ENCODE measurements at regions not wholly inside any gene's neighbourhood (a gene's known extent, or its start where the extent isn't known, plus 50 kb on each side); places are given as distances from the start of the nearest gene placed in this dataset.
A peak's percentile ranks its signal among the peaks of the same experiment; 100 is the strongest.
"Not testable (repeated sequence)": the region's sequence is repeated elsewhere in the genome, so short reads cannot be mapped to it uniquely, and the experiment has no call there.

- peak; percentile 76 for FAIRE-seq
These were observed 673.6 kb downstream of the IPMK start for GRCh38 chr10:57593983-57594573.

DNA sequence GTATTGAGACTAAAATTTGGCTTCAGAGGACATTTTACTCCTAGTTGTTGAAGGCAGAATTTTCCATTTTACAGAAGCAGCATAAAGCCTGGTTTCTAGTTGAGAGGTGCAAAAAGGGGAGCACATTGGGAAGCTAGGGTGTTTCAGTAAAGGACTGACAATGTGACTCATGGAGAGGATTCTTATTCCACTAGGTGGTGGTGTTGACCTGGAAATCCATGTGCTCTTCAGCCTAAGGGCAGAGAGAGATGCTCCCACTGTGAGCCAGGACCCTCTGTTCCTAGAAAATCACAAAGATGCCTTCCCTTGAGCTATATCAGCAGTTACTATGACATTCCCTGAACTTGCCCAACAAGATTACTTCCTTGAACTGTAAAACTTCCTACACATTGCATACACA is 687.8 kb downstream of the IPMK start:
- no peak for DNase-seq (ENCODE audit: low spot score)
- FAIRE-seq: no peak

More at GRCh38 chr10:57593983-57594573, 673.6 kb downstream of the IPMK start:
- no peak for DNase-seq (ENCODE audit: low spot score)

DNA sequence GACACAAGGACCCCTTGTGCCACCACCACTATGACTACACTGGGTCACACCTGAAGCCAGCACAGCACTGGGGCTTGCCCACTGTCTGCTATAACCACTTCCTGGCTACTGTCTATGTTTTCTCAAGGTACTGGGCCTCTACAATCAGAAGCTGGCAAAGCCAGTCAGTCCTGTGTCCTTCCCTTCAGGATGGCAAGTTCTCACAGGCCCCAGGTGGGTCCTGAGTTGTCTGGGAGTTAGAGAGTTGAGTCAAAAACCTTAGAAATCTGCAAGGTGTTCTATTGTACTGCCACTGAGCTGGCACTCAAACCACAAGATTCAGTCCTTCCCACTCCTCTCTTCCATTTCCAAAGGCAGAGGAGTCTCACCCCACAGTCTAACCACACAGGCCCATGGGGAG is 705.5 kb downstream of the IPMK start:
- DNase-seq (ENCODE audit: low spot score): no peak
- FAIRE-seq: no peak

DNA sequence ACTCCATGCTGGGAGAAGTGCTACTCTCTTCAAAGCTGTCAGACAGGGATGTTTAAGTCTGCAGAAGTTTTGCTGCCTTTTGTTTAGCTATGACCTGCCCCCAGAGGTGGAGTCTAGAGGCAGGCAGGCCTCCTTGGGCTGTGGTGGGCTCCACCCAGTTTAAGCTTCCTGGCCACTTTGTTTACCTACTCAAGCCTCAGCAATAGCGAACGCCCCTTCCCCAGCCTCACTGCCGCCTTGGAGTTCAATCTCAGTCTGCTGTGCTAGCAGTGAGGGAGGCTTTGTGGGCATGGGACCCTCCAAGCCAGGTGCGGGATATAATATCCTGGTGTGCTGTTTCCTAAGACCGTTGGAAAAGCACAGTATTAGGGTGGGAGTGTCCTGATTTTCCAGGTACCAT is 715.9 kb downstream of the IPMK start:
- not testable (repeated sequence) for FAIRE-seq; DNase-seq (ENCODE audit: low spot score)

DNA sequence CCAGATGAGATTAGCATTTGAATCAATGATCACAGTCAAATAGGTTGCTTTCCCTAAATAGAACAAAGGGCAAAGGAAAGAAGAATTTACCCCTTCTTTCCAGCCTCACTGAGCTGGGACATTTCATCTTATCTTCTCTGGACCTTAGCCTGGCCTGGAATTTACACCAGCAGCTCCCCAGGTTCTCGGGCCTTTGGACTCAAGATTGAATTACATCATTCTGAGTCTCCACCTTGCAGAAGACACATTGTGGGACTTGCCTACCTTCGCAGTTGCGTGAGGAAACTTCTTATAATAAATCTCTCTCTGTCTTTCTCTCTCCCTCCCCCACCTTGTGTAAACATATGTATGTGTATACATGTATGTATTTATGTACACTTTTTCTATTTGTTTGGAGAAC is 732.4 kb downstream of the IPMK start:
- FAIRE-seq: no peak
- DNase-seq (ENCODE audit: low spot score): no peak

DNA sequence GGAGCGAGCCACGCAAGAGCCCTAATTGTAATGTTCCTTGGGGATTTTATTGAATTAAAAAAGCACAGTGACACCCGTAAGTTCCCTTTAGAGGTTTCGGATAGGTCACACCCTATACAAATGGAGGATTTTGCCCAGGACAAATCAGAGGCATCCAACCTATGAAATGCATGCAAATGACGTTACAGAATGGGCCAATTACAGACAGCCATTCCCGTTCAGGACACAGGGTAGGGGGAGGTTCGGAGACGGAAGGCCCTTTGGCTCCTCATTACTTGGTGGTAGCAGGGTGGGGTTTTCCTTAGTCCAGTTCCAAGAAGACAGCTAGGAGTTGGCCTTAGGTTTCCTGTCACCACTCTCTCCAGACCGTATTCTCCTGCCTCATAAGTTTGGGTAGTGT is 754.1 kb downstream of the IPMK start:
- FAIRE-seq (no peak), DNase-seq (ENCODE audit: low spot score) (no peak)

DNA sequence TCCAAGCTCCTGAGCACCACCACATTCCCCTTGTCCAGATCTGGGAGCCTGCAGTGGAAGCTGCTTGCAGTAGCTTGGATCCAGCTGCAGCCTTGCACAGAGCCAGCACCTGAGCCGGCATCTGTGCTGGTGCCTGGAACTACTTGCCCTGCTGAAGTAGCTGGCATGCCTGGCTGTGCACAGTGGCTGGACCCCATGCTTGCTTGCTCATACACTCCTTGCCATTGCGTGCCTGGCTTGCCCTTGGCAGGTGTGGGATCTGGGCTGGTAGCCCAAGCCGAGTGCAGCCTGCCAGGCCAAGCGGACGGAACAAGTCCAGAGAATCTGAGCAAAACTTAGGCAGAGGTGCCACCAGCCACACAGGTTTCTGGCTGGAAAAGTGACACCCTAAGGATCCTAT is 759.9 kb downstream of the IPMK start:
- FAIRE-seq (no peak), DNase-seq (ENCODE audit: low spot score) (no peak)

- FAIRE-seq (no peak), DNase-seq (ENCODE audit: low spot score) (no peak)
These were observed 761.1 kb downstream of the IPMK start for GRCh38 chr10:57506414-57507094.

DNA sequence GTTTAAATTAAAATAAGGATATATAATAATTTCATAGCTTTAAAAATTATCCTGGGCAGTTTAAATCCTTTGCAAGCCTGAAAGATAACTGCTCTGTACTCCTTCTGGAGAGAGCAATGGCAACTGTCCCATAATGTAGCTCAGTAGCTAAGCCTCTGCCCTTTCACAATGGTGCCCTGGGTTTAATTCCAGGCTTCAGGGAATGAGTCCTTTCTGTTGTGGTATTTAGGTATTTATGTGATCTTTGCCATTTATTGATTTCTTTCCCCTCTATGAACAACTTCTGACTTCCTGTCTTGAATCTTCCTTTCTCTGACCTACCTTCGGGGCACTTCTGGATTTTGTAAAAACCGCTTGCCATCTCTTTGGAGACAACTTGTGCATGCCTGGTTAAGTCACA is 773.2 kb downstream of the IPMK start:
- FAIRE-seq: no peak
- DNase-seq (ENCODE audit: low spot score): no peak

DNA sequence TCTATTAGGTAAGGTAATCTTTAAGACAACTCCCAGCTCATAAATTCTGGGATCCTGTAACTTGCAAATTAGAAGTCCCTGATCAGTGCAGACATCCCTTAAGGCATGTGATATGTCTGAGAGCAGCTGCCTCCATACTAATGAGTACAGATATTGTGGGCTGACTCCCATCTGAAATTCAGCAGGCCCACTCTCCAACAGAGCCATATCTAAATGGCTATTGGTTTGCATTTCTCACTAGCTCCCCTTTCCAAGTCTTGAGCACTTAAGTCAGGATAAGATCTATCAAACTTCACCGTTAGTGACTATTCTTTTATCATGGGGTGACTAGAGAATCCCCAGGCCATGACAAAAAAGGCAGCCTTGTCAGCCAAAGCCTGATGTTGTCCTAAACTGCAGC is 785.4 kb downstream of the IPMK start:
- FAIRE-seq (no peak), DNase-seq (ENCODE audit: low spot score) (no peak)

- FAIRE-seq (no peak), DNase-seq (ENCODE audit: low spot score) (no peak)
These were observed 794.7 kb downstream of the IPMK start for GRCh38 chr10:57472823-57473619.

DNA sequence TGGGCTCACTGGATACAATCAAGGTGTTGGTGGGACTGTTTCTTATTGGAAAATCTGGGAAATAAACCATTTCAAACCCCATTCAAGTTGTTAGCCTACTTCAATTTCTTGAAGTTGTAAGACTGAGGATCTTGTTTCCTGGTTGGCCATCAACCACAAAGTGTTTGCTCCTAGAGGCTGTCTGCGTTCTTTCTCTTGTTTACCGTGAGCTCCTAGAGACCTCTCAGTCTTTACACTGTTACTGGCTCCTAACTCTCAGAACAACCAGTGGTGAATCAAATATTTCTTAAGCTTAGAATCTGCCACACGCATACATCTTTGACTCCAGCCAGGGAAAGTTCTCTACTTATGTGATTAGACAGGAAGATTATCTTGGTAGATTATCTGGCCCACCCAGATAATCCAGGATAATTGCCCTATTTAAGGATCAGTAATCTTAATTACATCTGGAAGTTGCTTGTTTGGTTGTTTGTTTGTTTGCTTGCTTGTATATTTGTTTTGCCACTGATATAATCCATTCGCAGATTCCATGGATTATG is 798.7 kb downstream of the IPMK start:
- DNase-seq (ENCODE audit: low spot score) (no peak), FAIRE-seq (no peak)

DNA sequence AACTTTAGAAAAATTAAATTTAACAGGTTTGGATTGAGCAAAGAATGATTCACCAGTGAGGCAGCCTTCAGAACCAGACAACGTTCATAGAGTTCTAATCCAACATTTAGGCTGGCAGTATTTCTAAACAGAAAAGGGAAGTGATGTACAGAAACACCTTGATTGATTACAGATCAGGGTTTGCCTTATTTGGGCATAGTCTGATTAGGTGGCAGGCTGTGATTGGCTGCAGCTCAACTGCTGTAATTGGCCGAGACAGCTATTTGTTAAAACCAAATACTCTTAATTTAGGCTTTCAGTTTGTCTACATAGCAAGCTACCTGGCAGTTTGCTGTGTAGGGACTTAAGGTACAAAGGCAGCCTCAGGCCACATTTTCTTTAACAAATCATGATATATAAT is 802.5 kb downstream of the IPMK start:
- no peak for FAIRE-seq
- no peak for DNase-seq (ENCODE audit: low spot score)

GRCh38 chr10:57460540-57460939 is 807.2 kb downstream of the IPMK start:
- FAIRE-seq (no peak), DNase-seq (ENCODE audit: low spot score) (no peak)

DNA sequence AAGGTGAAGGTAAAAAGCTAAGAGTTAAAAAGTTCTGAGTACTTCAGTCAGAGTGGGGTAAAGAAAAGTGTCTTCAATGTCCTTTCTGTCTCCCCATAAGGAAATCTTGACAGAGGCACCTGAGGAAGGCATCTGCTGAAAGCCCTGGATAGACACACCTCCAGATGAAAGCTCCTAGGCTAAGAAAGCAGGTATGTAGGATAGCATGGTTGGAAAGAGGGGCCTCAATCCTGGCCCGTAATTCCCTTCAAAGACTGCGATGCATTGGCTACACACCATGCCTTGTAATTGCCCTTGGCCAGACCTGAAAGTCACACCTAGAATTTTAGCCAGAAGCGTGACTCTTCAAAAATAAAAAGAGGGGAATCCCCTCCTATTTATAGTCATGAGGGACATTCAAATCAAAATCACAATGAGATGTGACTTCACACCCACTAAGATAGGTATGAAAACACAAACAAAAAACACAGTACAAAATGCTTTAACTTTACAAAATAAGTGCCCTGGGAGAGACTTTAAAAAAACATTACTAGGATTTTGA is 809.7 kb downstream of the IPMK start:
- DNase-seq (ENCODE audit: low spot score) (no peak), FAIRE-seq (no peak)

DNA sequence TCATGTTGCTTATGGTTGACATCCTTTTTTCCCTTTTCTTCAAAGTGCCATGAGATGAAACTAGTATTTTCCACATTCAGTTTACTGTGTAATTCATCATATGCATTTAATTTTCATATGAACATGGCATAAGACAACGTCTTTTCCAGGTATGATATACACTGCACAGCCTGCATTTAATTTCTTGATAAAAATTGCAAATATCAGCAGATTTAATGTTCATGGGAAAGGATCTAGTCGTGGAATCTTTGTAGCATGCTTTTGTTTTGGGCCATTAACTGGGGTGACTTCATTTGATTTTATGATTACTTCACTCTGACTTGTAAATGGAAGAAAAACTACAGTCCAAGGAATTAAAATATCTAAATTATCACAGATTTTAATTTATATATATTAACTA is 837.3 kb downstream of the IPMK start:
- DNase-seq (ENCODE audit: low spot score) (no peak), FAIRE-seq (no peak)

DNA sequence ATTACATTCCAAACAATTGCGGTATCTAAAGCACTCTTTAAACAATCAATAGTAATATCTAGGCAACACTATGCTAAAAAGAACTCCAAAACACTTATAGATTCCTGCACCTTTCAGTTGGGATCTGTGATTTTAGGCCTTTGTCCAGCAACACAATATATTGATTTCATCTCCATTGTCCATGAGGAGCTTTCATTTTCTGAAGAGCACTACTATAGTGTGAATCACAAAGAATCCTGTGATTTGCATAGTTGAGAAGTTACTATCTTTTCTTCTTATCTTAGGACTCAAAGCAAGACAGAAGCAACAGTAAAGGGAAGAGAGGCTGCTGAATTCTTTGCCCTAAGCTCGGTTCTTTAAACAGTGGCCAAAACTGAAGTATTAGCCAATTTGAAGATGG is 846.8 kb downstream of the IPMK start:
- FAIRE-seq (no peak), DNase-seq (ENCODE audit: low spot score) (no peak)

- DNase-seq (ENCODE audit: low spot score): no peak
- FAIRE-seq: no peak
These were observed 849.2 kb downstream of the IPMK start for GRCh38 chr10:57418476-57418875.

DNA sequence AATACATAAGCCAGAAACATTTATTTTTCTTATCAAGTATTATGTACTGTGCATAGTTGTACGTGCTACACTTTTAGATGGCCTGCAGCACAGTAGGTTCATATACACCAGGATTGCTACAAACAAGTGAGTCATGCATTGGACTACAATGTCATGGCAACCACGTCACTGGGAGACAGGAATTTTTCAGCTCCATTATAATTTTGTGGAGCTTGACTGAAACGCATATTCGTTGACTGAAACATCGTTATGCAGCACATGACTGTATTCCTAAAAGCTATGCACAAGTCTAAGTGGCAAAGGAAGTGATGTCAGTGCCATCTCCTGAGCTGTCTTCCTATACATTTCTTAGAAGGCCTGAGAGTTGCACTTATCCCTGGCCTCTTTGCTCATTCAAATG is 871.8 kb downstream of the IPMK start:
- DNase-seq (ENCODE audit: low spot score) (no peak), FAIRE-seq (no peak)

DNA sequence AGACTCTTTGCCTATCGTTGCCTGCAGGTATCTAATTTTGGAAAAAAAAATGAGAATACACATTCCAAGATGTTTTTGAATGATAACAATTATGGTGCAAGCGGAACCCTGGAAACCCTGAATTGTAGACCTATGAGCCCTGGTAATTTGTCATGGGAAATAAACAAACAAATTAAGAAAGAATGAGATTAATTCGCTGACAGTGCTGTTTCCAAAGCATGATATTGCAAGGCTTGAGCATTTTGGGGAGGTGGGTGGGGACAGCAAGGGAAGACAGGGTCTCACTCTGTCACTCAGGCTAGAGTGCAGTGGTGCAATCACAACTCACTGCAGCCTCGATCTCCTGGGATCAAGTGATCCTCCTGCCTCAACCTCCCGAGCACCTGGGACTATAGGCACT is 900.3 kb downstream of the IPMK start:
- no peak for DNase-seq (ENCODE audit: low spot score)
- no peak for FAIRE-seq

GRCh38 chr10:57362811-57363210 is 904.9 kb downstream of the IPMK start:
- no peak for DNase-seq (ENCODE audit: low spot score)
- no peak for FAIRE-seq

GRCh38 chr10:57353403-57354003 is 914.2 kb downstream of the IPMK start:
- DNase-seq (ENCODE audit: low spot score) (no peak), FAIRE-seq (no peak)
